ENCODE measurements at regions not wholly inside any gene's neighbourhood (a gene's known extent, or its start where the extent isn't known, plus 50 kb on each side); places are given as distances from the start of the nearest gene placed in this dataset.

- in situ Hi-C loops (cut with HindIII; ENCODE audit: low pct_unique_long_range_greater_than_20kb, low sequenced_read_pairs), result no loop called here
- CTCF ChIA-PET, result no interaction called here
- no peak for DNase-seq (ENCODE audit: low read depth, low spot score)
Measured at GRCh38 chr14:83483063-83483462, 1949.4 kb upstream of the SEL1L start.

GRCh38 chr14:83485591-83485990 lies 1951.9 kb upstream of the SEL1L start:
- ChIA-PET CTCF (no interaction called here), POLR2A (no interaction called here)
- Histone ChIP-seq H3K36me3 (ENCODE audit: control insufficient read depth, insufficient read depth, low read length) (no peaks in the 10 kb centered on the region), H3K9me3 (ENCODE audit: control insufficient read depth, insufficient read depth, low read depth, low read length) (no peaks in the 10 kb centered on the region), H3K27ac (ENCODE audit: low read length) (no peak overlapping the region), H3K4me1 (ENCODE audit: control insufficient read depth, insufficient read depth, low read length) (no peaks in the 10 kb centered on the region), H3K4me3 (ENCODE audit: low read depth in 2 of 2, low read length in 2 of 2) (no peak overlapping the region), H3K27me3 (ENCODE audit: control insufficient read depth, insufficient read depth, low read length) (no peaks in the 10 kb centered on the region)
- BruUV-seq (replicated peaks), result no TSS peak
- TF ChIP-seq POLR2AphosphoS5 (IDR thresholded peaks at IDR 0.05; ENCODE audit: low read depth, low read length) (no peak), CTCF (IDR thresholded peaks at IDR 0.05) (no peak), REST (IDR thresholded peaks at IDR 0.05; ENCODE audit: insufficient read depth in 1 of 2, low read depth in 2 of 2, low read length in 1 of 2) (no peak), SIN3A (IDR thresholded peaks at IDR 0.05; ENCODE audit: borderline replicate concordance, insufficient read depth, low read depth, low read length) (no peak), TCF7L2 (IDR thresholded peaks at IDR 0.05; ENCODE audit: low read depth, low read length) (no peak)
- no peak for ATAC-seq
- intact Hi-C loops (cut with micrococcal nuclease; ENCODE audit: unreplicated experiment), result no loop called here
- in situ Hi-C loops (cut with HindIII; ENCODE audit: low pct_unique_long_range_greater_than_20kb, low sequenced_read_pairs), result no loop called here
- no peak for DNase-seq (ENCODE audit: low read depth, low spot score)

More at GRCh38 chr14:83483063-83483462, 1949.4 kb upstream of the SEL1L start:
- intact Hi-C loops (cut with micrococcal nuclease; ENCODE audit: unreplicated experiment), result no loop called here
- POLR2A ChIA-PET, result no interaction called here
- Histone ChIP-seq H3K27ac (ENCODE audit: low read length) (no peak overlapping the region), H3K4me1 (ENCODE audit: control insufficient read depth, insufficient read depth, low read length) (no peaks in the 10 kb centered on the region), H3K27me3 (ENCODE audit: control insufficient read depth, insufficient read depth, low read length) (no peaks in the 10 kb centered on the region), H3K4me3 (ENCODE audit: low read depth in 2 of 2, low read length in 2 of 2) (no peak overlapping the region), H3K36me3 (ENCODE audit: control insufficient read depth, insufficient read depth, low read length) (no peaks in the 10 kb centered on the region), H3K9me3 (ENCODE audit: control insufficient read depth, insufficient read depth, low read depth, low read length) (no peaks in the 10 kb centered on the region)
- BruUV-seq (replicated peaks), result no TSS peak
- ATAC-seq, result no peak
- no peak for TF ChIP-seq POLR2AphosphoS5 (IDR thresholded peaks at IDR 0.05; ENCODE audit: low read depth, low read length)
- no peak for TF ChIP-seq SIN3A (IDR thresholded peaks at IDR 0.05; ENCODE audit: borderline replicate concordance, insufficient read depth, low read depth, low read length)
- no peak for TF ChIP-seq CTCF (IDR thresholded peaks at IDR 0.05)
- TF ChIP-seq TCF7L2 (IDR thresholded peaks at IDR 0.05; ENCODE audit: low read depth, low read length), result no peak
- TF ChIP-seq REST (IDR thresholded peaks at IDR 0.05; ENCODE audit: insufficient read depth in 1 of 2, low read depth in 2 of 2, low read length in 1 of 2), result no peak
